ENCODE measurements at regions not wholly inside any gene's neighbourhood (a gene's known extent, or its start where the extent isn't known, plus 50 kb on each side); places are given as distances from the start of the nearest gene placed in this dataset.
A peak's percentile ranks its signal among the peaks of the same experiment; 100 is the strongest.
"Not testable (repeated sequence)": the region's sequence is repeated elsewhere in the genome, so short reads cannot be mapped to it uniquely, and the experiment has no call there.

DNA sequence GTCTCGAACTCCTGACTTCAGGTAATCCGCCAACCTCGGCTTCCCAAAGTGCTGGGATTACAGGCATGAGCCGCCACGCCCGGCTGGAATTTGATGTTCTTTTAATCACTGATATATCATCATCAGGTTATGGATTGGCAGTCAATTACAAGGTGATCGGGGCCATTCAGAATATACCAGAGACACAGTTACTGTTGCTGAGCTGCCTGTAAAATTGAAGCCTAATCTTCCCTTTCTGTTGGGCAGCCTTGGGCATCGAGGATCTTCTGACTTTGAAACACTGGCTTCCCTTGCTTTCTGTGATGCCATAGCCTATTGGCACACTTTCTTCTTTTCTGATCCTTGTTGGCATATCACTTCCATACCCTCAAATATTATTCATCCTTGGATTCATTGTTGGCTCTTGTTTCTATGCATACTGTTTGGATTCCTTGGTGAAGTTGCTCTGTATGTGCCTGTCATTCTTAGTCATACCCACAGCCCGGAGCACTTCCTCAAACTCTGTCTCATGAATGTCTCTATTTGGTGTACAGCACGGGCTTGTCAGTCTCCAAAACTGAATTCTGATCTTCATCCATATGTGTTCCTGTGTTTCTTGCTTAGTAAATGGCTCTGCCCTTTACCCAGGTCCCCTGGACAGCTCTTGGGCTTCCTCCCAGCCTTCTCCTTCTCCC, 85.6 kb upstream of the CRYM start:
- DNase-seq (ENCODE audit: low read depth in 2 of 2), result peak; percentile 1 to 3

DNA sequence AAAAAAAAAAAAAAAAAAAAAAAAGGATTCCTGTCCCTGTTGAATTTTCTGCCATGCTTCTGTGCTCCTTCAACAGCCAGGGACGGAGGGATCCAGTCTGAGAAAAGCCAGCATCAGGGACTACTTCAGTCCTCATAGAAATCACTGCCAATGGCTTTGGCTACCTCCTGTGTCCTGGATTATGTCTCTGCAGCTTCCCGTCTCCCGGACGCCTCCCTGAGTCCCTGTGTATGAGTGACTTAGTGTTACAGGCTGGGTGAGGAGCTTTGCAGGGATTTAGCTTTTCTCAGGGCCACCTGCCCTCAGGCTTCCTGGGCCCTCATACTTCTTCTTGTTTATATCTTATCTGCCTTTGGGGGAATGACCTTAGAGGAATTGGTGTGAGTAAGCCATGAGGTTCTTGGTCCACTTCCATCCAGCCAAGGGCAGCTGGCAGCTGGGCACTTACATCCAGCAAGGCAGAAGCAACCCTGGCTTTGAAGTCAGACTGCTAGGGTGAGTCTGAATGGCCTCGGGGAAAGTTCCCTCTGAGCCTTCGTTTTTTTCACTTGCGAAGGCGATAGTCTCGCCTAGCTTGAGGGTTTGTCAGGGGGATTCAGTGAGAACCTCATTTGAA, 83.6 kb upstream of the CRYM start:
- DNase-seq (ENCODE audit: low read depth in 2 of 2), result not testable (repeated sequence)

DNA sequence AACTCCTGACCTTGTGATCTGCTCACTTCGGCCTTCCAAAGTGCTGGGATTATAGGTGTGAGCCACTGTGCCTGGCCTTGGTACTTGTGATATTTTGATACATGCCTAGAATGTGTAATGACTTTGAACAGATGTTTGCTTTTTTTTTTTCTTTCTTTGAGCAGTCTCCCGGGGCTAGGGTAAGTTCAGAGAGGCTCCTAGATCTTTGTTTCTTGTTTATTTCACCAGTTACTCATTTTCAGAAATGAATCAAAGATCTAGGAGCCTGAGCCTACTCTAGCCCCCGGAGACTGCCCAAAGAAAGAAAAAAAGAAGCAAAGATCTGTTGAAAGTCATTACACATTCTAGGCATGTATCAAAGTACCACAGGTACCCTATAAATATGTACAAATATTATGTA, 83.0 kb upstream of the CRYM start:
- DNase-seq (ENCODE audit: low read depth in 2 of 2), result not testable (repeated sequence)

DNA sequence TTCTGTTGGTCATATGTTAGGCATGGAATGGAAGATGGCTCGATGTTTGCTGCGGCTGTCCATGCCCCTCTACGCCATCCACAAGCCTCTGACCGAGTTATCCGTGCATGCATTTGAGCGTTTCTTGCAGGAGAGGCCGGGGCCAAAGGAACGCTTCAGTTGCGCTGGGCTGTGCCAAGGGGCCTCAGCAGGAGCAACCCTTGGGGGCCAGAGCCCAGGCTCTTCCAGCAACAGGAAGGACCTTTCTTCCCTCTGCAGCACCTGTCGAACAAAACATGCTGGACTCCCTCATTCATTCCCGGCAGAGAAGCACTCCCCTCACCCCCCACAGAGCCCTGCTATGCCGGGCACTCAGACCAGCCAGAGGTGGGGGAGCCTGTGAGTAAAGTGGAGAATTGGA, 81.4 kb upstream of the CRYM start:
- not testable (repeated sequence) for DNase-seq (ENCODE audit: low read depth in 2 of 2)

DNA sequence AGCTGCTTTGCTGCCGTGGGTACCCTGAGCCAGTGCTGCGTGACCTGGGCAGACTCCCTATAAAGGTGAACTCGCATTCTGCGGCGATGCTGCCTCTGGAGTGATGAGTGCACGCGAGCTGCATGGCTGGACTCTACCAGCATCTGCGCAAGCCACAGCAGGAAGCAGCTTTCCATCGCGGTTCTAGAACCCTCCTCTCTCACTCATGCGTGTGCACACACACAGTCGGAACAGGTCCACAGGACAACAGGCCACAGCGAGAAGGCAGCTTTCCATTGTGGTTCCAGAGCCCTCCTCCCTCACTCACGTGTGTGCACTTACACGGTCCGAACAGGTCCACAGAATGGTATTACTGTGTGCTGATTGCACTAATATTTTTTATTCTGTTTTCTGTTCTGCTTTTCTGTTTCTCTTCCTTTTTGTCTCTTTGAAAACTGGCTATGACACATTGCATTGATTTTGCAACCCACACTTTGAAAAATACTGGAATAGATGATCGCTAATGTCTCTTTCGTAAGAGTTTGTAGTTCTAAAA, 80.2 kb upstream of the CRYM start:
- not testable (repeated sequence) for DNase-seq (ENCODE audit: low read depth in 2 of 2)

DNA sequence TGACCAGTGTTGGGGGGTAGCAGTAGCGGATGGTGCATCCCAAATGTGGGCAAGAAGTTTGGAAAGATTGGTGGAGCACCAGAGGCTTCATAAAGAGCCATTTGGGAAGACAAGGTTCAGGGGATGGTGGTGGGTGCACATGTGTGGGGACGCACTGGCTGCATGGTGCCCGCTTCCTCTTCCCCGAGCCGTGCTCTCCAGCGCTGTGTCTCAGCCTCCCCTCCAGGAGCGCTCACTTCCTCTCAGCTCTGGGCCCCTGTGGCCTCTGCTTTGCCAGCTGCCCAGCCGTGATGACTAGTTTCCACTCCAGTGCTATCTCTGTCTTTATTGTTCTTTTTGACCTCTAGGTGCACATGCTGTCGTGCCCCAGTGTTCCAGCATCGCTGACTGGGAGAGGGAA, 78.2 kb upstream of the CRYM start:
- DNase-seq (ENCODE audit: low read depth in 2 of 2), result not testable (repeated sequence)

DNA sequence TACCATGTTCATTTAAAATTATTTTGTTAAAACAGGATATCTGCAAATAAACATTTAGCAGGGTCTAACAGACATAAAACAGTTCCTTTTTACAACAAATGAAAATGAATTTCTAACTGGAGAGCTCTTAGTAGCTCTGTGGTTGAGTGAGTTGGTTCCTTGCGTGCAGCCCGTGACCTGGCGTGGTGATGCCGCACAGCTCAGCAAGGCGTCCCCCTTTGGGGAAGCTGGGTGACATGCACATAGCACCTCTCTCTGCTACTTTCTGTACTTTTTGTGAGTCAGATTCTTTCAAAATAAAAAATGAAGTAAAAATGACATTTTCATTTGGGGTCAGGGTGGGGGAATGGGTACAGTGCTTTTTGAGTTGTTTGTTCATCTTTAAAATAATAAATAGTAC, 73.3 kb upstream of the CRYM start:
- not testable (repeated sequence) for DNase-seq (ENCODE audit: low read depth in 2 of 2)

DNA sequence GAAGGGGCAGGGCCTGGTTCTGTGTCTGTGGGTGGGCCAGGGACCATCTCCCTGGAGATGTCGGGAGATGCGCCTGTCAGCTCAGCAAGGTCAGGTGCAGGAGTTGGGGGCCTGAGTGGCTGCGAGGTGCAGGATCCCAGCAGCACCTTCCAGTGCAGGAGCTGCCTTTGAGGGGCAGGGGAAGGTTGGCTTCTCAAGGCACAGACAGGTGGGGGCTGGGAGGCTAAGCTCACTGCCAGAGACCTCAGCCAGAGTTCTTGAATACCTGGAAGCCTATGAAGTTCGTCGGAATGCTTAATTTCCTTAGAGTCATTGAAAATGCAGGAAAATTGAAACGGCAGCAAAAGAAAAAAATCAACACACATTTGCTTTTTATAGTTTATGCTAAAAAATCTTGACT, 72.8 kb upstream of the CRYM start:
- DNase-seq (ENCODE audit: low read depth in 2 of 2), result not testable (repeated sequence)

DNA sequence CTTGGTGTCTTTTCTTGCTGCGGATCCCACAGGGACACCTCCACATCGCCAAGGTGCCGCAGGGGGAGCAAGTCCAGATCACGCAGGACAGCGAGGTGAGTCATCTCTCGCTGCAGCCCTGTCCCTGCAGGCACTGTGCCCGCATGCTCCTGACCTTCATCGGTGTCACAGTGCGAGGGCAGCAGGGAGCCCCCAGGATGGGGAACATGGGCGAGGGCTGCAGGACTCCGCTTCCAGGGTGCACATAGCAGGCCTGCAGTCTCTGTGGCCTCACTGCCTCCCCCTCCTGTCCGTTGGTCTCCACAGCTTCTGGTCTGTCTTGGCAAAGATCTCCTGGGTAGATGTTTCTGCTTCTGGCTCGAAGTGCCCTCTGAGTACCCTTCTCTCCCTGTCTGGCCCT, 71.2 kb upstream of the CRYM start:
- DNase-seq (ENCODE audit: low read depth in 2 of 2), result not testable (repeated sequence)

DNA sequence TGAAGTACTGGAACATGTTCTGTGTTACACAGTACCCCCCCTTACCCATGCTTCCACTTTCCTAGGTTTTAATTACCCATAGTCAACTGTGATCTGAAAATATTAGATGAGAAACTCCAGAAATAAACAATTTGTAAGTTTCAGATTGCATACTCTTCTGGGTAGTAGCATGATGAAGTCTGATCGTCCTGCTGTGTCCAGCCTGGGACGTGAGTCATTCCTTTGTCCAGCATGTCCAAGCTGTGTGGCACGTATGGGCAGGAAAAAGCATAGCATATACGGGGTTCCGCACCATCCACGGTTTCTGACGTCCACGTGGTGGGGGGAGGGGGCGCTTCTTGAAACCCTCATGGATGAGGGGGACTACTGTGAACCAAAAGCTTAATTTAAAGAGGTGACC, 70.7 kb upstream of the CRYM start:
- not testable (repeated sequence) for DNase-seq (ENCODE audit: low read depth in 2 of 2)

DNA sequence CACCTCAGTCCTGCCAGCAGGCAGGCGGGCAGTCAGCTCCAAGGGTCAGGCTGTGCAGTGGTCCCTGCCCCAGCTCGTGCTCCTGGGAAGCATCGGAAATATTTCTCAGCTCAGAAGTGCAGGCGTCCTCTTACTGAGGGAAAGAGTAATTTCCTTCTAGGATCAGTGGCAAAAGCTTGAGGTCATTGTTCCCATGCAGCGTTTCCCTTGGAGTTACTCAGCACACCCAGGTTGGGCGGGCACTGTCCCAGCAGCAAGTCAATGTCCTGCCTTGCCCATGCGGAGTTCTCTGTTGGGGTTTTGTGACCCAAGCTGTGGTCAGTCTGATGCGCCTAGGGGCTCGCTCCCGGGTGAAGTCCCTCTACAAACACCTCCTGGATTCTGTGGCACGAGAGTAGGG, 69.4 kb upstream of the CRYM start:
- DNase-seq (ENCODE audit: low read depth in 2 of 2), result not testable (repeated sequence)

DNA sequence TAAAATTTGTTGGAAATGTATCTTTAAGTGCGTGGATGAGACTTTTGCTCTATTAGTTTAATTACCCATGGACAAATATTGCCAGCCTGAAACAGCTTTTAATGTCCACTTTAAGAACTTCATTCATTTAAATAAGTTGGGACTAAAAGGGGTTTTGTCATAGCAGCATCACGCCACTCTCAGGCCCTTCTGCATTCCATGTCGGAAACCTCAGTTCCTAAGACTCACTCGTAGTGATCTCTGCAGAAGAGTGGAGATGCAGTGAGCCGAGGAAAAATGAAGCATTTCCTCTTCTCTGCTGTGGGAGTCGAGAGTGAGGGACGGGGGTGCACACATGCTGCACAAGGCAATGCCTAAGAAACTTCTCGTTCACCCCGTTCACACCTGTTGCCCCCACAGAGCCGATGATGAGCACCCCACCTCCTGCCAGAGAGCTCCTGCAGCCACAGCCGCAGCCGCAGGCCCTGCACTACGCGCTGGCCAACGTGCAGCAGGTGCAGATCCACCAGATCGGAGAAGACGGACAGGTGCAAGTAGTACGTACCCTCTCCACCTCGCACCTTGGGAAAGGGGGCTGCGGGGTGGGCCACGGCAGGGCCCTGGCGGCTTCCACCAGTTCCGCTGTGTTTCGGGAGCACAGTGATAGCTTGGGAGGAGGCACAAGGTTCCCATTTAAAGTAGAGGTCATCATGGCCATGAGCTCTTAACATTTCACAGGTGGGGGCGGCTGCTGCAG, 68.8 kb upstream of the CRYM start:
- not testable (repeated sequence) for DNase-seq (ENCODE audit: low read depth in 2 of 2)

DNA sequence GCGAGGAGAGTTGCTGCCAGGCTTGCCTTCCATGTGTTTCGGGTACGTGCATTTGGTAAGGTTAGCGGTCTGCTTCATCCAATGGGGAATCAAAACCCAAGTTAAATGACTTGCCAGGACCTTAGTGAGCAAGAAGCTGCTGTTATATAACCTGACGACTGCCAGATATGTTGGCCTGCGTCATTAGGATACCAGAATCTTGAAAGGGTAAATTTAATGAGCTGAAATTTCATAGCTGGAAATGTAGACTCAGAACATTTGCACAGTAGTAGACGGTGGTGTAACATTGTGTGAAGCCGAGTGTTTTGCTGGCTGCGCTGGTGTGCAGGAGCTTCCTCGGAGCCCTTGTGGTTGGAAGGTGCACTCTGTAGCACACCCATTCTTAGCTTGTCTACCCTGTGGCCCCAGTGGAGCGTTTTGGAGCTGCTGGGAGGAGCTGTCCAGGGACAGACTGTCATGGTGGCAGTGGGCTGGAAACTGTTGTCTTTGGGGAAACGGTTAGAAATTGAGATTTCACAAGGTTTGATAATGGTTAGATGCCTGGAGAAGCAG, 66.3 kb upstream of the CRYM start:
- not testable (repeated sequence) for DNase-seq (ENCODE audit: low read depth in 2 of 2)

DNA sequence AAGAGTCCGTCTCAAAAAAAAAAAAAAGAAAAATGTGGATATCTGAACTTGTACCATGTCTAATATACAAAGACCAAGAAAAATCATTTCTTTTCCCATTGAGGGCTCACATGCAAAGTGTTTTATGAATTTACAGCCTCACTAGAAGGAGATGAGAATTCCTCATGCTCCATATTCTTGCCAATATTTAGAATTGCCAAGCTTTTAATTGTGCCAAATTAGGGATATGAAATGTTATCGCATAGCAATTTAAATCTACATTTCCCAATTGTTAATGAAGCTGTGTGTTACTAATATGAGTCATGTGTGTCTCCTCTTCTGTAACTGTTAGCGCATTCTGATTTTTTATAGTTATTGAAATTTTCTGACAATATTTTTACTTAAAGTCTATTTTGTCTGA, 63.0 kb upstream of the CRYM start:
- DNase-seq (ENCODE audit: low read depth in 2 of 2), result no peak

DNA sequence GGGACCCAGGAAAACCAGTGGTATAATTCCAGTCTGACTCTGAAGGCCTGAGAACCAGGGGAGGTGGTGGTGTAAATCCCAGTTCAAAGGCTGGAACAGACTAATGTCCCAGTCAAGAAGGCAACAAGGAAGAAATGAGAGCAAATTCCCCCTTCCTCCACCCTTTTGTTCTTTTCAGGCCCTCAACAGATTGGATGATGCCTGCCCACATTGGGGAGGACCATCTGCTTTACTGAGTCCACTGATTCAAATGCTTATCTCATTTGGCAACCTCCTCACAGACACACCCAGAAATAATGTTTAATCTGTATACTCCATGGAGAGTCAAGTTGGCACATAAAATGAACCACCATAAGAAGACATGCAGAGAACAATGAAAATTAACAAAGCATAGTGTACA, 61.9 kb upstream of the CRYM start:
- no peak for DNase-seq (ENCODE audit: low read depth in 2 of 2)

DNA sequence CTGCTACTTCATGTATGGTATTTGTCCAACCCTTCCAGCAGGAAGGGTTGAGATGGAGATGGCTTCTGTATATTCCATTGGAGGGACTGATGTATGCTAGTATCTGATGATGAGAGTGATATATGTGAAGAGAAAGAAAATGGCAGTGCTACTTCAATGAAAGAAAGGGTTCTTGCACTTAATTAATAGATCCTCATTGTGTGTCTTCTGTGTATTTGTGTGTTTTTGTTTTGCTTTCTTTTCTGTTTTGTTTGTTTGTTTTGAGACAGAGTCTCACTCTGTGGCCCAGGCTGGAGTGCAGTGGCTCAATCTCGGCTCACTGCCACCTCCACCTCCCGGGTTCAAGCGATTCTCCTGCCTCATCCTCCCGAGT, 61.2 kb upstream of the CRYM start:
- DNase-seq (ENCODE audit: low read depth in 2 of 2), result no peak

DNA sequence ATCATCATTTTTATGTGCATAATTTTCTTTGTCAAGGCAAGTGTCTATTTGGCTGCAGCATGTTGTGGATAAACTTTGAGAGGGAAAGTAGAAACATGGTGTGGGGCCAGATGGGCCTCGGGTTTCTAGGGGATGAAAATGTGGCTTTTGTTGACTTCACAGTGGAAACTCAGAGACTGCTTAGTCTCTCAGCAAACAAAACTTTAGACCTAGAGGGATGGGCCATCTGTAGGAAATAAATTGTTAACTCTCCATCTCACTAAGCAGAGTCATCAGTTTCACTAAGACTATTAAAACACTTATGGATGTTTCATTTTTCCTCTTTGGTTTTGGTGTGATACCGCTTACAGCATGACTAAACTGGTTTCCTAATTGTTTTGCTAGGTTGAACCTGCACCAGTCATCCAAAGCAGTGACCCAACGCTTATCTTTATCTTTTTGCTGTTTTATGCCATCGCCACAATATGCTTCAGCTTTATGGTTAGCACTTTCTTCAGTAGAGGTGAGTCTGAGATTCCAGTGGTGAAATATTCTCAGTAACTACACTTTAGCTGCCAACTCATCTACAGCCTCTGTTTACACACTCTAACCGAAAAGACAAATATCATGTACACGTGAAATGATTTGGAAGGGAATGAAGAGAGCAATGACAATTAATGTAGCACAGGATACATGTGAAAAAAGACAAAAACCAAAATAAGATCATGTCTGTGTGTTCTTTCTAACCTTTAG, 60.6 kb upstream of the CRYM start:
- no peak for DNase-seq (ENCODE audit: low read depth in 2 of 2)

DNA sequence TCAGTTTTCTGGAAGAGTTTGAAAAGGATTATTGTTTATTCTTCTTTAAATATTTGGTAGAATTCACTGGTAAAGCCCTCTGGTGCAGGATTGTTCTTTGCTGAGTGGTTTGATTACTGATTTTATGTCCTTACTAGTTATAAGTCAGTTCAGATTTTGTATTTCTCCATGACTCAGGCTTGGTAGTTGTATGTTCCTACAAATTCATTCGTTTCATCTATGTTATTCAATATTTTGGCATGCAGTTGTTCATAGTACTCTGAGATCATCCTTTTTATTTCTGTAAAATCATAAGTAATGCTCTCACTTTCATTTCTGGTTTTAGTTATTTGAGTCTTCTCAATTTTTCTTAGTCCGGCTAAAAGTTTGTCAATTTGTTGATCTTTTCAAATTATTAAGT, 58.1 kb upstream of the CRYM start:
- no peak for DNase-seq (ENCODE audit: low read depth in 2 of 2)

DNA sequence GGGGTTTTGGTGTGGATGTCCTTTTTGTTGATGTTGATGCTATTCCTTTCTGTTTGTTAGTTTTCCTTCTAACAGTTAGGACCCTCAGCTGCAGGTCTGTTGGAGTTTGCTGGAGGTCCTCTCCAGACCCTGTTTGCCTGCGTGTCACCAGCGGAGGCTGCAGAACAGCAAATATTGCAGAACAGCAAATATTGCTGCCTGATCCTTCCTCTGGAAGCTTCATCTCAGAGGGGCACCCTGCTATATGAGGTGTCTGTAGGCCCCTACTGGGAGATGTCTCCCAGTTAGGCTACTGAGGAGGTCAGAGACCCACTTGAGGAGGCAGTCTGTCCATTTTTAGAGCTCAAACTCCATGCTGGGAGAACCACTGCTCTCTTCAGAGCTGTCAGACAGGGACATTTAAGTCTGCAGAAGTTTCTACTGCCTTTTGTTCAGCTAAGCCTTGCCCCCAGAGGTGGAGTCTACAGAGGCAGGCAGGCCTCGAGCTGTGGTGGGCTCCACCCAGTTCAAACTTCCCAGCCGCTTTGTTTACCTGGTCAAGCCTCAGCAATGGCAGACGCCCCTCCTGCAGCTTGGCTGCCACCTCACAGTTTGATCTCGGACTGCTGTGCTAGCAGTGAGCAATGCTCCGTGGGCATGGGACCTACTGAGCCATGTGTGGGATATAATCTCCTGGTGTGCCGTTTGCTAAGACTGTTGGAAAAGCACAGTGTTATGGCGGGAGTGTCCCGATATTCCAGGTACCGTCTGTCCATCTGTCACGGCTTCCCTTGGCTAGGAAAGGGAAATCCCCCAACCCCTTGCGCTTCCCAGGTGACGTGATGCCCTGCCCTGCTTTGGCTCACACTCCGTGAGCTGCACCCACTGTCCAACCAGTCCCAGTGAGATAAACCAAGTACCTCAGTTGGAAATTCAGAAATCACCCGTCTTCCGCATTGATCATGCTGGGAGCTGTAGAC, 56.4 kb upstream of the CRYM start:
- not testable (repeated sequence) for DNase-seq (ENCODE audit: low read depth in 2 of 2)

DNA sequence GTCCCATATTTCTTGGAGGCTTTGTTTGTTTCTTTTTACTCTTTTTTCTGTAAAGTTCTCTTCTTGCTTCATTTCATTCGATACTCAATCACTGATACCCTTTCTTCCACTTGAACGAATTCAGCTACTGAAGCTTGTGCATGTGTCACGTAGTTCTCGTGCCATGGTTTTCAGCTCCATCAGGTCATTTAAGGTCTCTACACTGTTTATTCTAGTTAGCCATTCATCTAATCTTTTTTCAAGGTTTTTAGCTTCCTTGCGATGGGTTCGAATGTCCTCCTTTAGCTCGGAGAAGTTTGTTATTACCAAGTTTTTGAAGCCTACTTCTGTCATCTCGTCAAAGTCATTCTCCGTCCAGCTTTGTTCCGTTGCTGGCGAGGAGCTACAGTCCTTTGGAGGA, 55.6 kb upstream of the CRYM start:
- not testable (repeated sequence) for DNase-seq (ENCODE audit: low read depth in 2 of 2)
